Skin epidermis (tissue), 12 donors: ENCODE measurements at regions not wholly inside any gene's neighbourhood (a gene's known extent, or its start where the extent isn't known, plus 50 kb on each side); places are given as distances from the start of the nearest gene placed in this dataset.

Experiments
- H3K27ac ChIP-seq, 21 experiments: fragments of 200-600 bp; sonication (generic) in 11 of 21; one replicate each; pipeline ENCODE4 v1.5.0; 2020; ENCODE audit warnings: mild to moderate bottlenecking in 3 of 21, inconsistent platforms in 2 of 21, moderate library complexity in 2 of 21
- H3K4me3 ChIP-seq, 7 experiments: fragments of 200-600 bp; sonication (generic) in 2 of 7; one replicate each; pipeline ENCODE4 v1.5.0; 2020; ENCODE audit warnings: inconsistent platforms in 2 of 7, mild to moderate bottlenecking in 2 of 7, moderate library complexity in 1 of 7

DNA sequence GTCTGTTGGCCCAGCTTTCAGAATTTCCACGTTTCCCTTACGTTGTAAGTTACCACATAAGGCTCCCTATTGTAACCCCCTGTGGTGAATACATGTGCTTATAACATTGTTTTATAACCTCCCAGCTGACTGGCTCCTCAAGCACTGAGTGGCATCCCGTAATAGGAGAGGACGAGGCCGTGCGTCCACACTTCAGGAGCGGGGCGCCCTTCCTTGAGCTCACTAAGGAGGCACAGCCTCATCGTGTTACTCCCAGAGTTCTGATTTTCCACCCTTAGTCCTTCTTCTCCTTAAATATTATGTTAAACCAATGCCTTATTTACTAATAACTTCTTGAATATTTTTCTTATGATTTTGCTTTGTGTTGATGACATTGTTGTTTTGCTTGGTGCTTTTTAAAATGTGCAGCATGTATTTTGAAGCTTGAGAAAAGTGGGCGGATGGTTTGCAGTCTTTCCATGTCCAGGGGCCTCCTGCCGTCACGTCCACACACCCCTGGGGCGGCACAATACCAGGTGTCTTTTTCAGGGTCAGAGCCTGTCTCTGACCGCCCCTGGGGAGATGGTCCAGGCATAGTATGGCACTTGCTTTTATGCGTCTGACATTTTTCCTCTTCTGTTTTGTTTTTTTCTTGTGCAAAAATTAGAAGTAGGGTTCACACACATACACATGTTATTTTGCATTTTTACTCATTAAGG, 181.8 kb downstream of the DLL1 start:
- H3K4me3 ChIP-seq: no peak overlapping the region
- H3K27ac ChIP-seq: no peak overlapping the region

DNA sequence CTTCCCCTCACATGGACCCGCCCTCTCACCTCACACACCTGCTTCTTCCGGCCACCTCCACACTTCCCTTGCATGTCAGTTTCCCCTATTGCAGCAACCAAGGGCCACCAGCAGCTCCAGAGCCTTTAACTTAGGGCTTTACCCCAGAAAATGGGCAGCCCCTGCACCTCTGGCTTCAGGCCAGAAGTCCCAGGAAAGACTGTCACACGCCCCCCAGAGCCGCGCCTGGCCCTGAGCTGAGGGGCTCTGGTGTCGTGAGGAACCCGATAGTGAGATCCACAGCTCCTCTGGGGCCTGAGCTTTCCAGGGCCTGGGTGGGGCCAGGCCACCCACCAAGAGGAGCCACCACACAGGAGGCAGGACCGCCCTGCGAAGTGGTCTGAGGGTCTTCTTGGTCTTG, 182.4 kb downstream of the DLL1 start:
- Histone ChIP-seq H3K27ac (no peak overlapping the region), H3K4me3 (no peak overlapping the region)

DNA sequence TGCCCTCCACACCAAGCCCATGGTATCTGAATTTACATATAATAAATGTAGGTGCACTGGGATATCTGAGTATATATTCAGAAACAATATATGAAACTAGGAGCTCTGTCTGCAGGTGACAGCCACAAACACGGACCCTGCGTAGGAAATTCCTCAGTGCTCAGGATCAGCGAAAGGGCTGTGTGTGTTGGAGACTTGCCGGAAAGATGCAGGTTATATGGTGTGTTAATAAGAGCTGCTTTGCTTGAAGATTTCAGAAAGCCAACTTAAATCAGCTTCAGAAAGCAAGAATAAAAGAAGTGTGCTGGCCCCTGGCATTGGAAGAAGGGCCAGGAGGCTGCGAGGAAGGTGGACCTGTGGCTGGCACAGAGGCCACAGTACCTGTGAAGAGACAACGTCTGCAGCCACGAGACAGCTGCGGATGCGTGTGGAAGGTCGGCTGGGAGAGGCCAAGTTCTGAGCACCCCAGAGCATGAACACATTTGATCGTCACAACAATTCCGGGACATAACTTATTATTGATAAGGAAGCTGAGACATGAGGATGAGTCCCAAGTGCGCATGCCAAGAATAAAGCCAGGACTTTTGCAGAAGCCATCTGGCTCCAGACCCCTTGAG, 183.2 kb downstream of the DLL1 start:
- Histone ChIP-seq H3K27ac (no peak overlapping the region), H3K4me3 (no peak overlapping the region)

DNA sequence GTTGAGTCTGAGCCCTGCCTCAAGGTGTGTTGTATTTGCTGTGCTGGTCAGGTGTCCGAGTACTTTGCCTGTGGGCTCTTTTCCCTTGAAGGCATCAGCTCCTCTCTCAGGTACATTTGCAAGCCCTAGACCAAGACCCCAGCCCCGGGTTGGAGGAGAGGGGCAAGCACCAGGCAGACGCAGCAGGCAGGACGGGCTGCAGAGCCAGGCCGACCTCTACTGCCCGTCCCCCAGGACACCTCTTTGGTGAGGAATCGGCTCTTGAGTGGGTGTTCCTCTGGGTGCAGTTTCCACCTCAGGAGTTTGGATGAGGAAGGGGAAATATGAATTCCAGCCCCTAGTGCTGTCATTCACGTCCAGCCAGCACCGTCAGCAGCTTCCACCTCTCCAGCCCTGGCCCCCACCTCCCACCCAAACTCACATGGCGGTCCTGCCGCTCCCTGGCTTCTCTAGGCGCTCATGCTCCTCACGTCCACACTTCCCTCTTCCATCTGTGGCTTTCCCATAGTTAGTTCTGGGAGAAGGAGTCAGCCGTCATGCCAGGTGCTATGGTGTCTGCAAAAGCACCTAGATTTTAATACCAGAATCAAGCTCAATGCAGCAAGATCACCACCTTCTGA, 183.9 kb downstream of the DLL1 start:
- Histone ChIP-seq H3K27ac (no peak overlapping the region), H3K4me3 (no peak overlapping the region)

DNA sequence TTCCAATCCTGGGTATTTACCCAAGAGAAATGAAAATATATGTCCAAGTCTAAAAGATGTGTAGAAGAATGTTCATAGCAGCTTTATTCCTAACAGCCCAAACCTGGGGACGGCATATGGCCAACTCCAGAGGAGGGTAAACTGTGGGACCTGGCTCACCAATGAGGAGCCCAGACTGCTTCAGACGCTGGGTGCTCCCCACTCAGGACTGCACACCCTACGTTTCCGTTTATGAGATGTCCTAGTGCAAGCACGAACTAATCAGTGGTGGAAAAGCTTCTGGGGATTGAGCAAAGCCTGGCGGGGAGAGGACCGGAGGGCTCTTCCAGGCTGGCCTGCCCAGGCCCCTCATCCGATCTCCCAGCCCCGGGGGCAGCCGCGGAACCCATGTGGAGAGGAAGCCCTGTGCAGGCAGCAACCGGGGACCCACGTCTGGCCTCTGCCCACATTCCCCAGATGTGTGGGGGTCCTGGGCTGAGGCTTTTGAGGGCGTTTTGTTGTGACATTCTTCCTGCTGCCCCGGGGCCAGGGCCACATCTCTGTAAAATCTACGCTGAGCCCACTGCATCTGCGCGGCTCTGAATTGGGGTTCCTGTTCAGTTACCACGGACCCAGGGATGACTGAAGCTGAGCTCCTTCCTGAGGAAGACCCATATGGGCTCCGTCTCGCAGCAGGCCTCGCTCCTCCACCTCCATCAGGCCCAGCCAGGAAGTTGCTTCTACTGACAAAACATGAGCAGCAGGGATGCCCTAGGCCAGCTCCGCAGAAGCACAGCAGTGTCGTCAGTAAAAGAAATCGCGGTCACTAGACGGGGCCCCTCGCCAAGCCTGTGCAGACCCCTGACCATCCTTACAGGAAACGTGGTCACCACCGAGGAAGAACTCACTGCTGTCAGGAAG, 188.0 kb downstream of the DLL1 start:
- no peak overlapping the region for H3K27ac ChIP-seq

DNA sequence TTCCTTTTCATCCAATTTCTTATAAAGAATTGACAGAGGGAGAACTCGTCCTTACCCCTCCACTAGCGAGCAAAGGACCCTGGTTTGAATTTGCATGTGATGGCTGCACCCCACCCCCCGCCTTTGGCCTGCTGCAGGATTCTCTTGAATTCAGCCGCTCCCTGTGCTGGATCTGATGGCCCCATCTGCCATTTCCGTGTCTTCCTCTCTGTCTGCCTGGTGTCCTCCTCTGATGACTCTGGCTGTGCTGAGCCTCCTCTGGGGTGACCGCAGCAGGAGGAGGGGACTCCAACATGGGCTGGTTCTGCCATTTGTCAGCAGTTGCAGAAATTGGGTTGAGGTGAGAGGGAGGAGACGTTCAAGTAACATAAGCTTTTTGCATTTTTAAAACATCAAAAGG, 188.8 kb downstream of the DLL1 start:
- no peak overlapping the region for H3K27ac ChIP-seq
- H3K4me3 ChIP-seq: no peak overlapping the region

More for the DNA sequence above, 188.0 kb downstream of the DLL1 start:
- H3K4me3 ChIP-seq: no peak overlapping the region

DNA sequence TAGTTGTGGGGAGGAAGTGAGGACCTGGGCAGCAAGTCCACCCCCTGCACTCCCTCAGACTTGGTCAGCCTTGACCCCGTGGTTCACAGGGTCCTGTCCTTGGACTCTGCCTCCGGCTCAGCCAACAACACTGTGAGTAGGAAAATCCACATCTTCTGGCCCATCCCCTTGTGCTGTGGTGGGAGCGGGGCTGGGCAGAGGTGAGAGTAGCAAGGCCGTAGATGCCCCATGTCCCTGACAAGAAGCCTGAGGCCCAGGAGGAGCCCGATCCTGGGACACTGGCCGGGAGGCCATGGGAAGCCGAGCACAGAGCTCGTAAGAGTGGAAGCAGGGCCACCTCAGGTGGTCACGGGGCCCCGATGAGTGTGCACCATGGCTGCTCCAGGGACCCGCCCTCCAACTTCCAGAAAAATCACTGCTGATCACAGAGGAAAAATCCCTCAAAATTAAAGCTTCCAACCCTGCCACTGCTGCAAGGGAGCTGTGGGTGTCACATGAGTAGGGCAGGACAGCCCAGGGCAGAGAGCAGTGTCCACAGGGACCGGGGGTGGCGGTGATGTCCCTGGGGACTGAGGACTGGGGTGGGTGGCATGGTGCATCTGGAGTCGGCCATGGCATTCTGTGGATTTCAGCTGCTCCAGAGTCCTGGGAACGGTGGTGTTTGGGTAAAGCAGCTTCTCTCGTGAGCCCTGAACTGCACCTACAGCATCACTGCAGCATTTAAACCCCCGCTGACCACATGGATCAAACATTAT, 189.4 kb downstream of the DLL1 start:
- Histone ChIP-seq H3K4me3 (no peak overlapping the region), H3K27ac (no peak overlapping the region)

DNA sequence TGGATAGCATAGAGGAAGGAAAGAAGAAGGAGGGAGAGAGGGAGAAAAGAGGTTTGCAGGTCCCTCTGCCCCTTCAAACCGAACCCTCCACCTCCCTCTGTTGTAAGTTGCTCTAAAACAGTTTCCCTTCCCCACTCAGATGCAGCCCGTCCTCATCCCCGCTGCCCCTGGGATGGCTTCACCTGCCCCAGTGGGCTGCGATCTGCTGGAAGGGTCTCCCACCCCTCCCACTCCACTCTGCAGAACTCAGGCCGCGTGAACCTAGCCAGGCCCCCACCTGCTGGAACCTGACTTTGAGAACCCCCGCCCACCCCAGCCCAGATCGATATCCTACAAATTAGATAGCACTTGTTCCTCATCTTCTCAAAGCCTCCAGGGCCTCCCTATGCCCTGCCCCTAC, 190.8 kb downstream of the DLL1 start:
- Histone ChIP-seq H3K27ac (no peak overlapping the region), H3K4me3 (no peak overlapping the region)

DNA sequence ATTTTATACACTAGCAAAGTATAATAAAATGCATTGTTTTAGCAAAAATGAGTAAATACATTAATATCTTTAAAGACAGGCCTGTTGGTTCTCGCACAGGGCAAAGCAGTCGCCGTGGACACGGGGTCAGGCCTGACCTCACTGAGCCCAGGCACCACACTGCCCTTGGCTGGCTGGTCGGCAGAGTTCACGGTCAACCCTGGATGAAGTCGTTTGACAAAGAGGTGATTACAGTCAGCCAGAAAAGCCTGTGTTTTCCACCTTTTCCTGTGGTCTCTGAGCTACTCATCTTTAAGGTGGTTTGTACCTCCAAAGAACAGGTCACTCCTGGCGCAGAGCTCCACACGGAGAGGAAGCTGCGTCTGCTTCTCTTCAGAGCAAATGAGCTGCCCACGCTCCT, 191.5 kb downstream of the DLL1 start:
- no peak overlapping the region for H3K27ac ChIP-seq
- H3K4me3 ChIP-seq: no peak overlapping the region

DNA sequence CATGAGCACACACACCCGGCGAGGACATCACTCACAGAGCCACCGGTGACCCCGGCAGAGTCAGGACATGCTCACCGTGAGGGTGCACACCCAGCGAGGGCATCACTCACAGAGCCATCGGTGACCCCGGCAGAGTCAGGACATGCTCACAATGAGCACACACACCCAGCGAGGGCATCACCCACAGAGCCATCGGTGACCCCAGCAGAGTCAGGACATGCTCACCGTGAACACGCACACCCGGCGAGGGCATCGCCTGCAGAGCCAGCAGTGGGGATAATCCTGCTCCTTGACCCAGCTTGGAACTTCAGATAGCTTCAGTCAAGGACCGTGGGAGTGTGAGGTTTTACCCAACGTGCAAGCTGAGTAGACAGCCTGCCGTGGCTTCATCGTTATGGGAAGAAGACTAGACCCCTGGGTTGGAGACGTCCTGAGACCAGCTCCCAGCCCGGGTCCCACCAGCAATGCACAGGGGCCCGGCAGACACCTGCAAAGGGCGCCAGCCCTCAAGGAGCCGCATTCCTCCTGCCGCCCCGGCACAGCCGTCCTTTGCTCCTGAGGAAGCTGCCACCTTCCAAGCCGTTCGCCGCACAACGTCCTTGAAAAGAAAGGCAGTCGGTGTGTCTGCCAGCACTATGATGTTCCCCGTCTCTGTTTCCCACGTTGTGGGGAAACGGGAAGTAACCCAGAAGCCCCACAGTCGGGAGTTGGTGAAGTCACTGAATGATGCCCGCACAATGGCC, 192.3 kb downstream of the DLL1 start:
- Histone ChIP-seq H3K27ac (no peak overlapping the region), H3K4me3 (no peak overlapping the region)

DNA sequence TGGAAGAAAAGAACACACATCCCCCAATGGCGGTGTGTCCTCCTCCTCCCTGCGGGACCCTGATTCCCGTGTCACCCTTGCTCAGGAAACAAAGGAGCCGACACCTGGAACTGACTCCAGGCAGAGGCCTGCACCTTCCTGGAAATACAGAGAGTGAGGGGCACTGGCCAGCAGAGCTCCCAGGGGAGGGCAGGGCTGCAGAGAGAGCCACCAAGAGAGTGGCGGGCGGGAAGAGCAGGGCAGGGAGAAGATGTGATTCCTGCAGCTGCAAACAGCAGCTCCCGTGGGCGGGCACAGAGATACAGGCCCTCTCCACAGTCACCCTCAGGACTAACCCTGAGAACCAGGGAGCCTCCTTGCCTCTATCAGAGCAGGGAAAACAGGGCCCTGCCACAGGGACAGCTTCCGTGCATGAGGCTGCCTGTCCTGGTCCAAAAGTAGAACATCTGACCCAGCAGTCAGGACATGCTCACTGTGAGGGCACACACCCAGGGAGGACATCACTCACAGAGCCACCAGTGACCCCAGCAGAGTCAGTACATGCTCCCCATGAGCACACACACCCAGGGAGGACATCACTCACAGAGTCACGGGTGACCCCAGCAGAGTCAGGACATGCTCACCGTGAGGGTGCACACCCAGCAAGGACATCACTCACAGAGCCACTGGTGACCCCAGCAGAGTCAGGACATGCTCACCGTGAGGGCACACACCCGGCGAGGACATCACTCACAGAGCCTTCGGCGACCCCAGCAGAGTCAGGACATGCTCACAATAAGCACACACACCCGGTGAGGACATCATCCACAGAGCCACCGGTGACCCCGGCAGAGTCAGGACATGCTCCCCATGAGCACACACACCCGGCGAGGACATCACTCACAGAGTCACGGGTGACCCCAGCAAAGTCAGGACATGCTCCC, 193.1 kb downstream of the DLL1 start:
- no peak overlapping the region for H3K4me3 ChIP-seq
- no peak overlapping the region for H3K27ac ChIP-seq

DNA sequence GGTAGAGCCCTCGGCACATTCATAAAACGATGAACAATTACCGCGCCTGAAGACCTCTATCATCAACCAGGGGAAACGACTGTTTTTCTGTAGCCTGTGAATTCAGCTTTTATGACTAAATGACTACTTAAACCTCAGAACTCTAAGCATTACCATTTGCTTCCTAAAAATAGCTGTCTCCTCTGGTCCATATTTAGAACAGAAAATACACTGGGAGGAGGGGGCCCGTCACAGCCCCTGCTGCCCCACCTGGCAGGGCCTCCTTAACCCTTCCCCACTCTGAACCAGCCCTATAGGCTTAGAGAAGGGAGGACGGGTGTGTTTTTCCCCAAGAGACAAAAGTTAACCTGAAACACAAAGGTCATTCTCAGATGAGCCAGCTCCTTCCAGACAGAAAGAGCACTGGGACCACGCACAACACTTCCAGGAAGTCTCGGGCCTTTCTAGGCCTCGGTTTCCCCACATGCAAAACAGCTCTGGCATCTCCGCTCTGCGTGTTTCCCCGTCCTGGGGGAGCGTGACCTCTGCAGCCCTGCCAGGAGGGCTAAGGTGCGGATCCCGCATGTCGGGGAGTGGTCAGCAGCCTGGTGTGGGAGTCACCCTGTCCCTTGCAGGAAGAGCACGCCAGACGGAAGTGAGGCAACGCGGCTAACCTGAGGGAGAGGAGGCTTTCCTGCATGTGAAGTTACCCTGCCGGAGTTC, 193.9 kb downstream of the DLL1 start:
- Histone ChIP-seq H3K4me3 (no peak overlapping the region), H3K27ac (no peak overlapping the region)

DNA sequence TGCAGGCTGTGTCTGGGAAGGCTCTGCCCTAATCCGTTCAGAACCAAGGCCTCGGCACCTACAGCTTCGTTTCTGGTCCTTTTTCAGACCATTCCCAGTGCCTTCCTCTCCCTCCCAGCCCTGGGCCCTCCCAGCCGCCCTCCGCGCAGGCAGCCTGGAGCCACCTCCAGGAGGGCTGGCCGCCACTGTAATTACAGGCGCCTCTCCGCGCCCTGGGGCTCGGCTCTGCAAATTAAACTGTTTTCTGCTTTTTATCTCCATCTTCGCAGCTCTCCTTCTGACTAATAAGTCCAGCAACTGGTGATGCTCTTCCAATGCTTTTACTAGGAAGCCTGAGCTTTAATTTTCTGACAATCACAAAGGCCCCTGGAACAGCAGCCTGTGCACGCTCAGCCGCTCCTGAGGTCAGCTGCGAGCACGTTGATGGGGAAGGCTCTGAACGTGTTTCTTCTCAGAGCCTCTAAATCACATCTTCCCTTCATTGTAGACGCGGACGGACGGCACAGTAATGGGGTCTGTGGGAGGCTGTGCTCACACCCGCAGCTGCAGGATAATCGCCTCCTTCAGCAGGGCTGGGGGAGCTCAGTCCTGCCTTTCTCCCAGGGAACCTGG, 194.6 kb downstream of the DLL1 start:
- H3K4me3 ChIP-seq: no peak overlapping the region

DNA sequence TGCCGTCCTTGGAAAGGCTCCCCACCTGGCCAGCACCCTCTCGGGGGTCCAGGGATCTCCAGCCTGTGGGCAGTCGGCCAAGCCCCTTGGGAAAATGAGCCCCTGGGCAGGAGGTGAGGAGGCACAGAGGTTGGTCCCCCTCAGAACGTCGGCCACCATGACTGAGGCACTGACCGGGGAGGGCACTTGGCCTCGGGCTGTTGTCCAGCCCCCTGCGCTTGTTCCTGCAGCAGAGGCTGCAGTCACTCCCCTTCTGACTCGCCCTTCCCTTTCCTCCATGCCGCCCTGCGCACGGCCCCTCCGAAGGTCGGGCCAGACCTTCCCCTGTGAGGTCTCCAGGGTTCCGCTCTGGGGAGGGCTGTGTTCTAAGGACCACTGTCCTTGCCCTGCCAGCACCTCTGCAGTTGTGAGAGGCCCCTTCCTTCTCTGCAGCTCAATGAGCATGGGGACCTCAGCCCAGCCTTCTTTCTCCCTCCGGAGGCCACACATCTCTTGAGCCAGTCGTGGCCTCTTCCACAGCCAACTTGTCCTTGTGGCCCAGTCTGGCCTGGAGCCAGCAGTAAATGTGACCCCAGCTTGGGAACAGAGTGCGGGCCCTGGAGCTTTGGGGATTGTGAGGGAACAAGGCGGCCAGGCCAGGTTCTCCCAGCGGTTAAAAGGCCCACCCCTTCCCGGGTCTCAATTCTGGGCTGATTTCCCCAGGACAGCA, 195.5 kb downstream of the DLL1 start:
- Histone ChIP-seq H3K4me3 (no peak overlapping the region), H3K27ac (no peak overlapping the region)

More for the DNA sequence above, 194.6 kb downstream of the DLL1 start:
- no peak overlapping the region for H3K27ac ChIP-seq

DNA sequence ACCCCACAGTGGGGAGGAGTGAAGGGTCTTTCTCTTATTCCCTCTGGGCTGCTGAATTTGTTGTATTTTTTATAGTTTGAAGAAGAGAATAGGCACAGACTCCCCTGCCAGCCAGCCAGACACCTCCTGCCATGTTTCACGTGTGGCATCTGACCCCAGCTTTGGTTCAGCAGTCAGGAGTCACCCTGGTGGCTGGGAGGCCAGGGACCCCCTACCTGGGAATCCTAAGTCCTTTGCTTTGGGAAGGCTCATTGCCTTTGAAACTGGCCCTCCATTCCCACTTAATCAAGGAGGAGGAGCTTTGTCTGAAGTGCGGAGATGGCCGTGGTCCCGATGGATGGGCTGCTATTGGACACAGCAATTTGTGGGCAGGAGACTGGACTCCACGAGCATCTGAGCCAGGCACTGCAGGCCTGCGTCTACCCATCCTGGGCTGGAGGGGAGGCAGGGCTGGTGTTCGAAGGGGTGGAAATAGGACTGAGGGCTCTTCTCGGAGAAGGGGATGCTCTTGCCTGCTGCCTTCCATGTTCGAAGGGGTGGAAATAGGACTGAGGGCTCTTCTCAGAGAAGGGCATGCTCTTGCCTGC, 196.1 kb downstream of the DLL1 start:
- H3K27ac ChIP-seq: no peak overlapping the region
- no peak overlapping the region for H3K4me3 ChIP-seq
